GM12878 (cell line): ENCODE measurements at regions not wholly inside any gene's neighbourhood (a gene's known extent, or its start where the extent isn't known, plus 50 kb on each side); places are given as distances from the start of the nearest gene placed in this dataset.

Source experiments
- ATAC-seq: fragments of 200-7000 bp; cut with Tn5 transposase; 3 replicates; pipeline ENCODE4 v1.9.1; 2020; ENCODE audit warnings: mild to moderate bottlenecking, moderate library complexity
- BruUV-seq: library from RNA; stranded (reverse); fragments of 400-500 nt; replicated peaks from 2 replicates; lab custom pipeline; 2021; lab: Mats Ljungman, UMichigan
- CTCF ChIA-PET: fragments of 300-600 bp; sonication (Branson Sonifier 250); formaldehyde crosslinking; extraction: SDS; loops from one replicate; lab custom pipeline; 2021; ENCODE audit warnings: inconsistent platforms; lab: Yijun Ruan, JAX
- POLR2A ChIA-PET: fragments of 350-600 bp; formaldehyde crosslinking; extraction: SDS; loops from one replicate; lab custom pipeline; 2021; ENCODE audit warnings: inconsistent platforms; lab: Charles Lee
- RAD21 ChIA-PET: fragments of 300-600 bp; sonication (Branson Sonifier 250); formaldehyde crosslinking; loops from one replicate; lab custom pipeline; 2023; ENCODE audit warnings: antibody characterized with exemption; ENCODE audit not compliant: unreplicated experiment; lab: Charles Lee
- SMC1A ChIA-PET: fragments of 300-600 bp; sonication (Branson Sonifier 250); formaldehyde crosslinking; loops from one replicate; lab custom pipeline; 2023; ENCODE audit not compliant: unreplicated experiment, uncharacterized antibody; lab: Charles Lee
- DNase-seq: peaks from one replicate; pipeline ENCODE4 v3.0.0-alpha.2; 2011; ENCODE audit warnings: low read depth, low spot score
- FAIRE-seq: peaks from 3 replicates; lab custom pipeline; 2011; peaks lifted over from hg19 to GRCh38; lab: Jason Lieb, UNC
- H2AFZ ChIP-seq: 2 replicates; pipeline ENCODE4 v1.6.0; 2011; ENCODE audit warnings: low read depth, low read length, control low read depth; ENCODE audit not compliant: control insufficient read depth
- H3K27ac ChIP-seq: 2 replicates; pipeline ENCODE4 v1.5.1; 2011; ENCODE audit warnings: control low read depth; ENCODE audit not compliant: control insufficient read depth, insufficient read depth
- H3K27me3 ChIP-seq, 2 experiments: replicated peaks in 1 of 2; 2 replicates each; pipeline versions ENCODE4 v1.6.0 to v1.6.1; 2011; ENCODE audit warnings: low read length in 1 of 2; ENCODE audit not compliant: control insufficient read depth in 2 of 2, insufficient read depth in 2 of 2
- H3K36me3 ChIP-seq, 2 experiments: 2 replicates each; pipeline ENCODE4 v1.5.1; 2011; ENCODE audit warnings: low read length in 1 of 2; ENCODE audit not compliant: control insufficient read depth in 2 of 2, insufficient read depth in 2 of 2
- H3K4me1 ChIP-seq: 2 replicates; pipeline ENCODE4 v1.6.1; 2011; ENCODE audit warnings: mild to moderate bottlenecking, low read length, moderate library complexity, mixed read lengths; ENCODE audit not compliant: control insufficient read depth, insufficient read depth
- H3K4me2 ChIP-seq: 2 replicates; pipeline ENCODE4 v1.6.0; 2011; ENCODE audit warnings: control low read depth; ENCODE audit not compliant: control insufficient read depth, insufficient read depth
- H3K4me3 ChIP-seq: fragments of 200-600 bp; sonication (generic); 2 replicates; pipeline ENCODE4 v1.5.1; 2016
- H3K79me2 ChIP-seq: 2 replicates; pipeline ENCODE4 v1.6.0; 2011; ENCODE audit warnings: low read length; ENCODE audit not compliant: control insufficient read depth, insufficient read depth
- H3K9ac ChIP-seq: 2 replicates; pipeline ENCODE4 v1.8.0; 2011; ENCODE audit warnings: low read length, control low read depth, mixed read lengths; ENCODE audit not compliant: control insufficient read depth, insufficient read depth
- H3K9me3 ChIP-seq: replicated peaks from 3 replicates; pipeline ENCODE4 v1.5.1; 2011; ENCODE audit warnings: mild to moderate bottlenecking, low read length; ENCODE audit not compliant: control insufficient read depth, insufficient read depth
- H4K20me1 ChIP-seq: 2 replicates; pipeline ENCODE4 v1.6.0; 2011; ENCODE audit not compliant: control insufficient read depth, insufficient read depth
- BCL3 ChIP-seq: IDR thresholded peaks from 2 replicates; pipeline ENCODE4 v1.6.1; 2011; ENCODE audit warnings: borderline replicate concordance, low read depth, mild to moderate bottlenecking, moderate library complexity, low read length; ENCODE audit not compliant: insufficient read depth, poor library complexity, severe bottlenecking
- WGBS: methylation state at CpG from one replicate; pipeline ENCODE4 v1.1.6; 2016; ENCODE audit warnings: low lambda C conversion rate; ENCODE audit not compliant: insufficient replicate concordance, insufficient coverage; ENCODE audit errors: missing lambda C conversion rate; 5-methylcytosine and 5-hydroxymethylcytosine counted together
- in situ Hi-C: fragments of 300-500 bp; cut with MboI; formaldehyde crosslinking; loops from 9 replicates; pipeline ENCODE4 v1.14.3; 2018; ENCODE audit warnings: mixed read lengths
- intact Hi-C: fragments of 100-400 bp; cut with micrococcal nuclease; formaldehyde crosslinking; loops from one replicate; pipeline ENCODE4 v1.14.2; 2022; ENCODE audit not compliant: unreplicated experiment
- TF ChIP-seq, protein P1 (sequence below): fragments of 450-650 bp; IDR thresholded peaks from 2 replicates; pipeline ENCODE4 v1.6.1; 2017; ENCODE audit warnings: mild to moderate bottlenecking

- RAD21 ChIA-PET = no interaction called here
- H3K4me3 ChIP-seq = no peak overlapping the region
- intact Hi-C loops = no loop called here
- BruUV-seq = no TSS peak
- H2AFZ ChIP-seq = no peak overlapping the region
- 70% methylated on average over 7 of the region's 7 CpGs for WGBS
- no peaks in the 10 kb centered on the region for H3K27me3 ChIP-seq
- DNase-seq (no peak), FAIRE-seq (no peak), ATAC-seq (no peak)
- no peak overlapping the region for H3K27ac ChIP-seq
- no peaks in the 10 kb centered on the region for H3K79me2 ChIP-seq
- peak; percentile 14 for TF ChIP-seq BCL3
- TF ChIP-seq, protein P1, sequence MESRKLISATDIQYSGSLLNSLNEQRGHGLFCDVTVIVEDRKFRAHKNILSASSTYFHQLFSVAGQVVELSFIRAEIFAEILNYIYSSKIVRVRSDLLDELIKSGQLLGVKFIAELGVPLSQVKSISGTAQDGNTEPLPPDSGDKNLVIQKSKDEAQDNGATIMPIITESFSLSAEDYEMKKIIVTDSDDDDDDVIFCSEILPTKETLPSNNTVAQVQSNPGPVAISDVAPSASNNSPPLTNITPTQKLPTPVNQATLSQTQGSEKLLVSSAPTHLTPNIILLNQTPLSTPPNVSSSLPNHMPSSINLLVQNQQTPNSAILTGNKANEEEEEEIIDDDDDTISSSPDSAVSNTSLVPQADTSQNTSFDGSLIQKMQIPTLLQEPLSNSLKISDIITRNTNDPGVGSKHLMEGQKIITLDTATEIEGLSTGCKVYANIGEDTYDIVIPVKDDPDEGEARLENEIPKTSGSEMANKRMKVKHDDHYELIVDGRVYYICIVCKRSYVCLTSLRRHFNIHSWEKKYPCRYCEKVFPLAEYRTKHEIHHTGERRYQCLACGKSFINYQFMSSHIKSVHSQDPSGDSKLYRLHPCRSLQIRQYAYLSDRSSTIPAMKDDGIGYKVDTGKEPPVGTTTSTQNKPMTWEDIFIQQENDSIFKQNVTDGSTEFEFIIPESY = no peak
- no peaks in the 10 kb centered on the region for H3K36me3 ChIP-seq
- in situ Hi-C loops = no loop called here
- no peaks in the 10 kb centered on the region for H3K9me3 ChIP-seq
- no peak overlapping the region for H3K9ac ChIP-seq
- H3K4me1 ChIP-seq = peaks cover 17% of the 10 kb centered on the region
- no peak overlapping the region for H3K4me2 ChIP-seq
- H4K20me1 ChIP-seq = no peaks in the 10 kb centered on the region
- SMC1A ChIA-PET = no interaction called here
- POLR2A ChIA-PET = no interaction called here
- CTCF ChIA-PET = interaction anchor here (0.6 to 1.7 kb wide), 2 partner anchors 44 to 77 kb away, joined by 3 read pairs; no protein-coding TSS in a partner anchor
Observed at GRCh38 chr2:61771904-61772845, 81.7 kb downstream of the FAM161A start.
